ENCODE measurements at regions not wholly inside any gene's neighbourhood (a gene's known extent, or its start where the extent isn't known, plus 50 kb on each side); places are given as distances from the start of the nearest gene placed in this dataset.
"Not testable (repeated sequence)": the region's sequence is repeated elsewhere in the genome, so short reads cannot be mapped to it uniquely, and the experiment has no call there.

DNA sequence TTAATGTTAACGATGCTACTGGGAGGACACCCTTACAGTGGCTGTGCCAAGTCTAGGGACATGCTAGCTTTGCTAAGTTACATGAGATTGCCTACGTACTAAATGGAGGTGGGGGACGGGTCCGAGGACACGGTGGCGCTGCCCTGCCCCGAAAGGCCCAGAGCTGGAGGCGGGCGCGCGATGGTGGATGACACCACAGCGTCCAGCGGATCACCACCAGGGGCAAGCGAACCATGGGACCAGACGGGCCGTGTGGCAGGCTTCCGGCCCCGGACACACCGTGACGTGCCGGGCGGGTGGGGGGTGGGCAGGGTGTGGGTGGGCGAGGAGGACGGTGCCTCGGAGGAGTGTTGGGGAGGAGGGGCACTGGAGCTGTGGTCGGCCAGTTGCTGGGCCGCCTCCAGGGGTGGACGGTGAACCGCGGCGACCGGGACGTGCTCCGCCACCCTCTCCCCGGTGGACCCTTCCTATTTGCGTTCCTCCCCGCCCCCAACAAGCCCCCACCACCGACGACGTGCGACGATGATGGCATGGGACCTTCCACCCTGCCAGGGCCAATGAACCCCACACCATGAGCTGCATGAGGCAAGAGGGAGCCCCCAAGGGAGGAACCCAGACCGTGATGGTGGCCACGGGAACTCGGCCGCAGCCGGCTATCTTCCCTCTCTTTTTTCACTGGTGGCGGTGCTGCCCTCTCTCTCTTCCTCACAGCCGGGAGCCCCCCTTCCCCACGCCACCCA is 773.3 kb upstream of the DEFB115 start:
- no peak for DNase-seq (ENCODE audit: low read depth)

- no peak for DNase-seq (ENCODE audit: low read depth)
These were observed 772.8 kb upstream of the DEFB115 start for GRCh38 chr20:30484749-30485070.

DNA sequence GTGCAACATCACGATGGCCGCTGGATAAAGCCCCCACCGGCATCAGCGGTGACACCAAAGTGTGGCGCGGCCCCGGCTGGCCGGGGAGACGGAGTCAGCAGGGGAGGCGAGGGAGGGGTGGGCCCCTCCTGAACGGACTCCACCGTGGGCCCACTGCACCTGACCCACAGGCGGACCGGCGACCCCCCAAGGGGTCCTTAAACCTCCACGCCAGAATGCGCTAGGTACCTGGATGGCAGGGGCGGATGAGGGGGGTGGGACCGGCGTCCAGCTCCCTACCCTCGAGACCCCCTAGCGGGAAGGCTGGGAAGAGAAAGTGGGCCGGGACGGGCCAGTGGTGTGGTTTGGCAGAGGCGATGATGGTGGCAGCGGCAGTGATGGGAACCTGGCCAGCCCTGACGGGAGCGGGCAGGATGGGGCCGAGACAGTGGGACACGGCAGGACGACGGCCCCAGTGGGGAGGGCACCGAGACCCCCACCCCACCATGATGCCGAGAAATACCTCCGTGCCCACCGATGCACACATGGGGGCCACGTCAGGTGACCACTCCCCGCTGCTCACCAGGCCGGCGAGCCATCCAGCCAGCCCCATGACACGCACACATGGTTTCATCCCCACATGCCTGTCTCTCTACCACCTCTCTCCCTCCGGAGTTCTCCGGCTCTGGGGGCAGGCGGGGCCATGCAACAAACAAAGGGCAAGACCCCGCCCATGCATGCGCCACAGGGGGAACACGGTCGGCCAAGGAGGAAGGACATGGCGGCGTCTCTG is 771.9 kb upstream of the DEFB115 start:
- DNase-seq (ENCODE audit: low read depth): no peak

DNA sequence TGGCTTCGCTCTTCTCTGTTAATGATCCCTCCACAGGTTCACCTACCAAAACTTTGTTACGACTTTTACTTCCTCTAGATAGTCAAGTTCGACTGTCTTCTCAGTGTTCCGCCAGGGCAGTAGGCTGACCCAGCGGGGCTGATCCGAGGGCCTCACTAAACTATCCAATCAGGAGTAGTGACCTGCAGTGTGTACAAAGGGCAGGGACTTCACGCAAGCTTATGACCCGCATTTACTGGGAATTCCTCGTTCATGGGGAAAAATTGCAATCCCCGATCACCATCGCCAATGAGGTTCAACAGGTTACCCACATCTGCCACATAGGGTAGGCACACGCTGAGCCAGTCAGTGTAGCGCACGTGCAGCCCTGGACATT is 771.4 kb upstream of the DEFB115 start:
- DNase-seq (ENCODE audit: low read depth): no peak

GRCh38 chr20:30487461-30487860 is 770.0 kb upstream of the DEFB115 start:
- not testable (repeated sequence) for DNase-seq (ENCODE audit: low read depth)

- DNase-seq (ENCODE audit: low read depth): no peak
These were observed 769.2 kb upstream of the DEFB115 start for GRCh38 chr20:30487947-30488926.

- no peak for DNase-seq (ENCODE audit: low read depth)
These were observed 768.4 kb upstream of the DEFB115 start for GRCh38 chr20:30488941-30489613.

- DNase-seq (ENCODE audit: low read depth): no peak
These were observed 767.9 kb upstream of the DEFB115 start for GRCh38 chr20:30489614-30490003.

DNA sequence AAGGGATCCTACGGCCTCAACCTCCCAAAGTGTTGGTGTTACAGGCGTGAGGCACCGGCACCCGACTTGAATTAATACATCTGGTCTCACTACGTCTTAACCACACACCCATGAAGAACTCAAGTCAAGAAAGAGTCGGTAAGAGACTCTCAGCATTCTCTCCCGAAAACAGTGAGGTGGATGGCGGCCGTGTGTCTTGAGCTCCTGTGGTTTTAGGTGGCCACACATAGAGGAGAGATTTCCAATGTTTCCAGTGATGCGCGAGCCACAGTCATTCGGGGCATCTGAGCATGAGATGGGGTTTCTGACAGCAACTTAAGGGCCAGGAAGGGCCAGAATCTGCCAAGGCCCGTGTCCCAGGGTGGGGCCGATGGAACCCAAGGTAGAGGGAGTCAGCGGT is 766.4 kb upstream of the DEFB115 start:
- no peak for DNase-seq (ENCODE audit: low read depth)

DNA sequence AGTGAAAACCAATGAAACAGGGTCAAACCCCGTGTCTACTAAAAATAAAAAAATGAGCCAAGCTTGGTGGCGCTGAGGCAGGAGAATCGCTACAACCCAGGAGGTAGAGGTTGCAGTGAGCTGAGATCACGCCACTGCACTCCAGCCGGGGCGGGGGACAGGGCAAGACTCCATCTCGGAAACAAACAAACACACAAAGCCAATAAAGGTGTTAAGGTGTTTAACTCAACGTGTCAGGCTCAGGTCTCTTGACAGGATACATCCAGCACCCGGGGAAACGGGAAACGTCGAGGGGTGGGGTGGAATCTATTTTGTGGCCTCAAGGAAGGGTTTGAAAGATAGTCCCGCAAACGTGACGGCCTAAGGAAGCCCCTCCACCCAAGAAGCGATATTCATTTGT is 760.8 kb upstream of the DEFB115 start:
- not testable (repeated sequence) for DNase-seq (ENCODE audit: low read depth)

- not testable (repeated sequence) for DNase-seq (ENCODE audit: low read depth)
These were observed 760.3 kb upstream of the DEFB115 start for GRCh38 chr20:30497191-30497590.

DNA sequence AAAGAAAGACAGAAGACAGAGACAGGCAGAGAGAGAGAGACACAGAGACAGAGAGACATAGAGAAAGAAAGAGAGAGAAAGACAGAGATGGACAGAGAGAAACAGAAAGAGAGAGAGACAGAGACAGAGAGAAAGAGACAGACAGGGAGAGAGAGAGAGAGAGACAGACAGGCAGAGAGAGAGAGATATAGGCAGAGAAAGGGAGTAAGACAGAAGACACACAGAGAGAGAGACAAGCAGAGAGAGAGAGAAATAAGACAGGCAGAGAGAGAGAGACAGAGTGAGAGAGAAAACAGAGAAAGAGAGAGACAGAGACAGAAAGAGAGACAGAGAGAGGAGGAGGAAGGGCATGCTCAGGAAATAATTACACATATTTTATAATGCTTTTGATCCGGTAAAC is 758.3 kb upstream of the DEFB115 start:
- DNase-seq (ENCODE audit: low read depth): no peak

- DNase-seq (ENCODE audit: low read depth): not testable (repeated sequence)
These were observed 757.6 kb upstream of the DEFB115 start for GRCh38 chr20:30499716-30500446.

DNA sequence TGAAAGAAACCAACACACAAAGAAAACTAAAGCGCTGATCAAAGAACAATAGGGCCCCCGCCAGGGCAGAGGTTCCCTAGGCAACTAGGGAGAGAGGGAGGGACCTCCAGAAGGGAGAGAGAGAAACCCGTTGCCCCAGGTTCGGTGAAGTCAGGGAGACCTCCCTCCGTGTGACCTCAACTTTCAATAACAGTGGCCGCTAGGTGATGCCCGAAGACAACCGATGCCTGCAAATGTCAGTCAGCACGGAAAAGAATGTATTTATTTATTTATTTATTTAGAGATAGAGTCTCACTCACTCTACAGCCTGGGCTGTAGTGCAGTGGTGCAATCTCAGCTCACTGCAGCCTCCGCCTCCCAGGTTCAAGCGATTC is 757.0 kb upstream of the DEFB115 start:
- not testable (repeated sequence) for DNase-seq (ENCODE audit: low read depth)

DNA sequence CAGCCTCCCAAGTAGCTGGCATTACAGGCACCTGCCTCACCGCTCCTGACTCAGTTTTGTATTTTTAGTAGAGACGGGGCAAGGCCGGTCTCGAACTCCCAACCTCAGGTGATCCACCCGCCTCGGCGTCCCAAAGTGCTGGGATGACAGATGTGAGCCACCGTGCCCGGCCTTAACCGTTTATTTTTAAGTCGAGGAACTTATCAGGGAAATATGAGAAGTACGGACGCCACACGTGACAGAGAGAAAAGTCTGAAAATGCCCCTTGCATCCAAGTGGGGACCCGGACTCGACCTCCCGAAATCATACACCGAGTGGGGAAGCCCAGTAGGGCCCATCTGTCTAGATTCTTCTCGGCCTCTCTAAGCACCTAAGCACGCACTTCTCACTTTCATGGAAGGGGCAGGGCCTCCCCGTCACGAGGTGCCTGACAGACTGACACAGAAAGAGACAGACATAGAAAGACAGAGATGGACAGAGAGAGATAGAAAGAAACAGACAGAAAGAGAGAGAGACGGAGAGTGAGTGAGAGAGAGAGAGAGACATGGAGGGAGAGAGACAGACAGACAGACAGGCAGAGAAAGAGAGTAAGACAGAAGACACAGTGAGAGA is 756.5 kb upstream of the DEFB115 start:
- DNase-seq (ENCODE audit: low read depth): no peak

DNA sequence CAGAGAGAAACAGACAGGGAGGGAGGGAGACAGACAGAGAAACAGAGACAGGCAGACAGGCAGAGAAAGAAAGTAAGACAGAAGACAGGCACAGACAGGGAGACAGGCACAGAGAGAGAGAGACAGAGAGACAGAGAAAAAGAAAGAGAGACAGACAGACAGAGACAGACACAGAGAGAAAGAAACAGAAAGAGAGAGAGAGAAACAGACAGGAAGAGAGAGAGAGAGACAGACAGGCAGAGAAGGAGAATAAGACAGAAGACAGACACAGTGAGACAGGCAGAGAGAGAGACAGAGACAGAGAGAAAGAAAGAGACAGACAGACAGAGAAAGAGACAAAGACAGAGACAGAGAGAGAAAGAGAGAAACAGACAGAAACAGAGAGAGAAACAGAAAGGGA is 754.8 kb upstream of the DEFB115 start:
- DNase-seq (ENCODE audit: low read depth): no peak

DNA sequence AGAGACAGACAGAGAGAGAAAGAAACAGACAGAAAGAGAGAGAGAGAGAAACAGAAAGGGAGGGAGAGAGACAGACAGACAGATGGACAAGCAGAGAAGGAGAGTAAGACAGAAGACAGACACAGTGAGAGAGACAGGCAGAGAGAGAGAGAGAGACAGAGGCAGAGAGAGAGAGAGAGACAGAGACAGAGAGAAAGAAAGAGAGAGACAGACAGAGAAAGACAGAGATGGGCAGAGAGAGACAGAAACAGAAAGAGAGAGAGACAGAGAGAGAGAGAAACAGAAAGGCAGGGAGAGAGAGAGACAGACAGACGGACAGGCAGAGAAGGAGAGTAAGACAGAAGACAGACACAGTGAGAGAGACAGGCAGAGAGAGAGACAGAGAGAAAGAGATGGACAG is 754.3 kb upstream of the DEFB115 start:
- not testable (repeated sequence) for DNase-seq (ENCODE audit: low read depth)

DNA sequence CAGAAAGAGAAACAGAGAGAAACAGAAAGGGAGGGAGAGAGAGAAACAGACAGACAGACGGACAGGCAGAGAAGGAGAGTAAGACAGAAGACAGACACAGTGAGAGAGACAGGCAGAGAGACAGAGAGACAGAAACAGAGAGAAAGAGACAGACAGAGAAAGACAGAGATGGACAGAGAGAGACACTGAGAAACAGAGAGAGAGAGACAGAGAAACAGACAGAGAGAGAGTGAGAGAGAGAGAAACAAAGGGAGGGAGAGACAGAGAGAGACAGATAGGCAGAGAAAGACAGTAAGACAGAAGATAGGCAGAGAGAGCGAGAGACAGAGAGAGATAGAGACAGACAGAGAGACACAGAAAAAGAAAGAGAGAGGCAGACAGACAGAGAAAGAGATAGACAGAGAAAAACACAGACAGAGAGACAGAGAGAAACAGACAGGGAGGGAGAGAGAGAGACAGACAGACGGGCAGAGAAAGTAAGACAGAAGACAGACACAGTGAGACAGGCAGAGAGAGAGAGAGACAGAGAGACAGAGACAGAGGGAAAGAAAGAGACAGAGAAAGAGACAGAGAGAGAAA is 753.4 kb upstream of the DEFB115 start:
- DNase-seq (ENCODE audit: low read depth): no peak

- DNase-seq (ENCODE audit: low read depth): no peak
These were observed 751.9 kb upstream of the DEFB115 start for GRCh38 chr20:30505566-30505965.

DNA sequence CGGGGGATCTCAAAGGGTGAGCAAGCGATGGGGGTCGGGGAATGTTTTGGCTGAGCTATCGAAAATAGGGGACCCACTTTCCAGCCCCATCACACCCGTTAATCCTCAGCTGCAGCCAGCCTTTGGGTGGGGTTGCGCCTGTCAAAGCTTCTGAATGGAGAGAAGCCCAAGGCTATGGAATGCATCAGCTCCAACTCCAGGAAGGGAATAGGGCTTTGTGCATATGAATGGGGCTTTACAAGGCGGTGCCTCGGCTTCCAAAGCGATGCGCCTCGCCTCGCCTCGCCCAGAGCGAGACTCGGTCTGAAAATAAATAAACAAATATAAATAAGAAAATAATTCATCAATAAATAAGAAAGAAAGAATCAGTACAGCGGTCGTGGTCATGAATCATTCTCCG is 751.4 kb upstream of the DEFB115 start:
- DNase-seq (ENCODE audit: low read depth): no peak

DNA sequence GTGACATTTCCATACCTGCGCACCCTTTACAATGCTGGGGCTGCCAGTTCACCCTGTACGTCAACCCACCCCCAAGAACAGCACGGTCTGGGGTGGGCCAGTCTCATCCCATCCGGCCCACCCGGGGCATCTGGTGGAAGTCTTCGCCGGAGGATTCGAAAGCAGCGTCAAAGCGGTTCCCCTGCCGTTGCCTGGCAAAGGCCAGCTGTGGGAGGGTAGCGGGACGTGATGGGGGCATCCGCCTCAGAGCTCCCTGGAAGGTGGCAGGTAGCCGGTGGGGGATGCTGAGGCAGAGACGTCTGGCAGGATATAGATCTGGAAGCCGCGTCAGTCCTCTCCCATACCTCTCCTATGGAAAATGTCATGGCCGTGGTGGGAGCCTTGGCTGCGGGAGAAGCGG is 749.1 kb upstream of the DEFB115 start:
- DNase-seq (ENCODE audit: low read depth): not testable (repeated sequence)

All from fibroblast of gingiva (primary cell).